ENCODE measurements at regions not wholly inside any gene's neighbourhood (a gene's known extent, or its start where the extent isn't known, plus 50 kb on each side); places are given as distances from the start of the nearest gene placed in this dataset.
"Not testable (repeated sequence)": the region's sequence is repeated elsewhere in the genome, so short reads cannot be mapped to it uniquely, and the experiment has no call there.

GRCh38 chr10:80697926-80698325 is 160.2 kb downstream of the SH2D4B start:
- DNase-seq (ENCODE audit: low spot score), result no peak

- DNase-seq (ENCODE audit: low spot score), result peak; percentile 69
Measured at GRCh38 chr10:80699602-80700039, 161.9 kb downstream of the SH2D4B start.

- DNase-seq (ENCODE audit: low spot score), result no peak
Measured at GRCh38 chr10:80700252-80700651, 162.6 kb downstream of the SH2D4B start.

GRCh38 chr10:80700760-80701444 is 163.2 kb downstream of the SH2D4B start:
- no peak for DNase-seq (ENCODE audit: low spot score)

GRCh38 chr10:80701706-80702105 is 164.0 kb downstream of the SH2D4B start:
- DNase-seq (ENCODE audit: low spot score), result no peak

- DNase-seq (ENCODE audit: low spot score), result no peak
Measured at GRCh38 chr10:80702143-80702542, 164.4 kb downstream of the SH2D4B start.

- DNase-seq (ENCODE audit: low spot score), result no peak
Measured at GRCh38 chr10:80705899-80706298, 168.2 kb downstream of the SH2D4B start.

- DNase-seq (ENCODE audit: low spot score), result no peak
Measured at GRCh38 chr10:80708185-80708584, 170.5 kb downstream of the SH2D4B start.

GRCh38 chr10:80708808-80709207 is 171.1 kb downstream of the SH2D4B start:
- DNase-seq (ENCODE audit: low spot score), result no peak

GRCh38 chr10:80709866-80710265 is 172.2 kb downstream of the SH2D4B start:
- no peak for DNase-seq (ENCODE audit: low spot score)

GRCh38 chr10:80713398-80713928 is 175.8 kb downstream of the SH2D4B start:
- no peak for DNase-seq (ENCODE audit: low spot score)

- no peak for DNase-seq (ENCODE audit: low spot score)
Measured at GRCh38 chr10:80714566-80714965, 176.9 kb downstream of the SH2D4B start.

- no peak for DNase-seq (ENCODE audit: low spot score)
Measured at GRCh38 chr10:80718024-80718423, 180.3 kb downstream of the SH2D4B start.

- DNase-seq (ENCODE audit: low spot score), result no peak
Measured at GRCh38 chr10:80719935-80720334, 182.2 kb downstream of the SH2D4B start.

GRCh38 chr10:80720549-80720948 is 182.8 kb downstream of the SH2D4B start:
- DNase-seq (ENCODE audit: low spot score), result no peak

- not testable (repeated sequence) for DNase-seq (ENCODE audit: low spot score)
Measured at GRCh38 chr10:80728354-80728753, 190.7 kb downstream of the SH2D4B start.

GRCh38 chr10:80729896-80730295 is 192.2 kb downstream of the SH2D4B start:
- no peak for DNase-seq (ENCODE audit: low spot score)

- DNase-seq (ENCODE audit: low spot score), result no peak
Measured at GRCh38 chr10:80730522-80730921, 192.8 kb downstream of the SH2D4B start.

GRCh38 chr10:80734589-80734988 is 196.9 kb downstream of the SH2D4B start:
- no peak for DNase-seq (ENCODE audit: low spot score)

GRCh38 chr10:80737209-80737608 is 199.5 kb downstream of the SH2D4B start:
- DNase-seq (ENCODE audit: low spot score), result no peak

- DNase-seq (ENCODE audit: low spot score), result no peak
Measured at GRCh38 chr10:80739328-80739727, 201.6 kb downstream of the SH2D4B start.

GRCh38 chr10:80739963-80740715 is 202.4 kb downstream of the SH2D4B start:
- DNase-seq (ENCODE audit: low spot score), result no peak

- DNase-seq (ENCODE audit: low spot score), result no peak
Measured at GRCh38 chr10:80741278-80741677, 203.6 kb downstream of the SH2D4B start.
